Stomach (tissue), 4 donors: ENCODE measurements at regions not wholly inside any gene's neighbourhood (a gene's known extent, or its start where the extent isn't known, plus 50 kb on each side); places are given as distances from the start of the nearest gene placed in this dataset.

Experiments used
- EP300 ChIP-seq: sonication (generic); formaldehyde crosslinking; IDR thresholded peaks from one replicate; pipeline ENCODE4 v1.6.1; 2017; ENCODE audit warnings: antibody characterized with exemption
- POLR2A ChIP-seq, 4 donors: fragments of 450-650 bp; IDR thresholded peaks; one replicate each; pipeline ENCODE4 v1.6.1; 2016; ENCODE audit warnings: antibody characterized with exemption in 4 of 4, control low read depth in 2 of 4, mild to moderate bottlenecking in 1 of 4, moderate library complexity in 1 of 4
- POLR2AphosphoS5 ChIP-seq, 3 donors: sonication (generic); formaldehyde crosslinking; IDR thresholded peaks; one replicate each; pipeline ENCODE4 v1.6.1; 2016; ENCODE audit warnings: antibody characterized with exemption in 3 of 3
- TF ChIP-seq, protein P1 (sequence below), 7 experiments: fragments of 450-650 bp in 4 of 7; fragments of 200-600 bp in 3 of 7; sonication (generic) in 3 of 7; IDR thresholded peaks; one replicate each; pipeline ENCODE4 v1.5.1; 2016 to 2019; ENCODE audit warnings: antibody characterized with exemption in 7 of 7, control low read depth in 2 of 7, mild to moderate bottlenecking in 1 of 7

DNA sequence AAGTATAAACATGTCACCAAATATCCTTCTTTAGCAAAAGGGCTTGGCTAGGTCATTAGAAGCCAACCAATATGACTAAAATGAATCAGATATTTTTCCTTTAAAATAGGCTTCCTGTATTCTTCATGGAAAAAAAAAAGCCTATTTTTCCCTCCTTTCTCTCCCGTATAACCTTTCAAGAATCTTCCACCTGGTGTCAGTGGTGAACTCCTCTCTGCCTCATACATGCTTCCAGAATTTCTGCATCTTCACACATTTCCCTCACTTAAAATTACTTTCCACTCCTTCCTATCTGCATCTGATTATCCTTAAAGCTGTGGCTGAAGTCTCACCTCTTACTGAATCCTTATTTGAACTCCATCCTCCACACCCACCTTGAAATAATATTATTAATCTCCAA lies 116.9 kb upstream of the FANCL start:
- TF ChIP-seq POLR2A (IDR thresholded peaks at IDR 0.05) (no peak), POLR2AphosphoS5 (IDR thresholded peaks at IDR 0.05) (no peak), EP300 (no peak)
- TF ChIP-seq, protein P1, sequence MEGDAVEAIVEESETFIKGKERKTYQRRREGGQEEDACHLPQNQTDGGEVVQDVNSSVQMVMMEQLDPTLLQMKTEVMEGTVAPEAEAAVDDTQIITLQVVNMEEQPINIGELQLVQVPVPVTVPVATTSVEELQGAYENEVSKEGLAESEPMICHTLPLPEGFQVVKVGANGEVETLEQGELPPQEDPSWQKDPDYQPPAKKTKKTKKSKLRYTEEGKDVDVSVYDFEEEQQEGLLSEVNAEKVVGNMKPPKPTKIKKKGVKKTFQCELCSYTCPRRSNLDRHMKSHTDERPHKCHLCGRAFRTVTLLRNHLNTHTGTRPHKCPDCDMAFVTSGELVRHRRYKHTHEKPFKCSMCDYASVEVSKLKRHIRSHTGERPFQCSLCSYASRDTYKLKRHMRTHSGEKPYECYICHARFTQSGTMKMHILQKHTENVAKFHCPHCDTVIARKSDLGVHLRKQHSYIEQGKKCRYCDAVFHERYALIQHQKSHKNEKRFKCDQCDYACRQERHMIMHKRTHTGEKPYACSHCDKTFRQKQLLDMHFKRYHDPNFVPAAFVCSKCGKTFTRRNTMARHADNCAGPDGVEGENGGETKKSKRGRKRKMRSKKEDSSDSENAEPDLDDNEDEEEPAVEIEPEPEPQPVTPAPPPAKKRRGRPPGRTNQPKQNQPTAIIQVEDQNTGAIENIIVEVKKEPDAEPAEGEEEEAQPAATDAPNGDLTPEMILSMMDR (IDR thresholded peaks at IDR 0.05): no peak
